PC-3 (cell line): ENCODE measurements at regions not wholly inside any gene's neighbourhood (a gene's known extent, or its start where the extent isn't known, plus 50 kb on each side); places are given as distances from the start of the nearest gene placed in this dataset.

Experiments used
- ATAC-seq: fragments of 200-7000 bp; cut with Tn5 transposase; 2 replicates; pipeline ENCODE4 v1.9.1; 2020; ENCODE audit warnings: mild to moderate bottlenecking, moderate library complexity
- BruUV-seq: library from RNA; stranded (reverse); fragments of 400-500 nt; replicated peaks from 2 replicates; lab custom pipeline; 2021; lab: Mats Ljungman, UMichigan
- CTCF ChIA-PET: fragments of 300-600 bp; sonication (Branson Sonifier 250); formaldehyde crosslinking; loops from one replicate; lab custom pipeline; 2022; ENCODE audit warnings: antibody characterized with exemption; lab: Charles Lee
- POLR2A ChIA-PET: fragments of 300-600 bp; sonication (Branson Sonifier 250); formaldehyde crosslinking; loops from one replicate; lab custom pipeline; 2022; ENCODE audit warnings: antibody characterized with exemption; ENCODE audit not compliant: unreplicated experiment; lab: Charles Lee
- DNase-seq: peaks from one replicate; pipeline ENCODE4 v3.0.0-alpha.2; 2015
- H2AFZ ChIP-seq: fragments of 300-600 bp; sonication (generic); 2 replicates; pipeline ENCODE4 v1.6.0; 2016; ENCODE audit warnings: antibody characterized with exemption, low read length
- H3F3A ChIP-seq: fragments of 300-600 bp; sonication (generic); one replicate; pipeline ENCODE4 v1.6.0; 2017; ENCODE audit warnings: antibody characterized with exemption, low read length, control low read depth, mild to moderate bottlenecking; ENCODE audit not compliant: unreplicated experiment
- H3K27ac ChIP-seq: fragments of 300-600 bp; sonication (generic); 2 replicates; pipeline ENCODE4 v1.5.1; 2016; ENCODE audit warnings: mild to moderate bottlenecking, low read length
- H3K27me3 ChIP-seq: fragments of 300-600 bp; sonication (generic); 2 replicates; pipeline ENCODE4 v1.6.1; 2016; ENCODE audit warnings: low read length, mixed read lengths
- H3K36me3 ChIP-seq: fragments of 300-600 bp; sonication (generic); 2 replicates; pipeline ENCODE4 v1.6.1; 2016; ENCODE audit warnings: low read depth, mixed run types, low read length, mixed read lengths
- H3K4me1 ChIP-seq: fragments of 300-600 bp; sonication (generic); 2 replicates; pipeline ENCODE4 v1.5.1; 2016; ENCODE audit warnings: low read length; ENCODE audit not compliant: insufficient read depth
- H3K4me2 ChIP-seq: fragments of 300-600 bp; sonication (generic); 2 replicates; pipeline ENCODE4 v1.6.0; 2016; ENCODE audit warnings: low read length
- H3K4me3 ChIP-seq: fragments of 300-600 bp; sonication (generic); 2 replicates; pipeline ENCODE4 v1.5.1; 2016; ENCODE audit warnings: mild to moderate bottlenecking, low read length, mixed read lengths
- H3K79me2 ChIP-seq: fragments of 300-600 bp; sonication (generic); 2 replicates; pipeline ENCODE4 v1.6.1; 2017; ENCODE audit warnings: low read length, mixed read lengths
- H3K9ac ChIP-seq: fragments of 300-600 bp; sonication (generic); 2 replicates; pipeline ENCODE4 v1.6.0; 2016; ENCODE audit warnings: mild to moderate bottlenecking, low read length
- H3K9me2 ChIP-seq: fragments of 300-600 bp; sonication (generic); replicated peaks from 2 replicates; pipeline ENCODE4 v1.6.1; 2016; ENCODE audit warnings: mixed run types, low read length, mixed read lengths
- H3K9me3 ChIP-seq: fragments of 300-600 bp; sonication (generic); 2 replicates; pipeline ENCODE4 v1.6.1; 2016; ENCODE audit warnings: low read length, mixed read lengths
- H4K20me1 ChIP-seq: fragments of 300-600 bp; sonication (generic); 2 replicates; pipeline ENCODE4 v1.6.1; 2016; ENCODE audit warnings: low read length, mixed read lengths
- EZH2 ChIP-seq: fragments of 300-600 bp; sonication (generic); IDR thresholded peaks from one replicate; pipeline ENCODE4 v1.6.1; 2017; ENCODE audit warnings: antibody characterized with exemption, mild to moderate bottlenecking, low read length; ENCODE audit not compliant: unreplicated experiment
- EZH2phosphoT487 ChIP-seq: fragments of 300-600 bp; sonication (generic); IDR thresholded peaks from 2 replicates; pipeline ENCODE4 v1.6.1; 2018; ENCODE audit warnings: mild to moderate bottlenecking, antibody characterized with exemption, low read length, borderline replicate concordance
- intact Hi-C: fragments of 100-400 bp; cut with micrococcal nuclease; formaldehyde crosslinking; loops from 2 replicates; pipeline ENCODE4 v1.9.0; 2023
- TF ChIP-seq, protein P1 (sequence below): fragments of 300-600 bp; sonication (generic); conservative IDR thresholded peaks from 2 replicates; pipeline ENCODE4 v1.5.1; 2017; ENCODE audit warnings: antibody characterized with exemption, low read depth, mild to moderate bottlenecking, low read length

DNA sequence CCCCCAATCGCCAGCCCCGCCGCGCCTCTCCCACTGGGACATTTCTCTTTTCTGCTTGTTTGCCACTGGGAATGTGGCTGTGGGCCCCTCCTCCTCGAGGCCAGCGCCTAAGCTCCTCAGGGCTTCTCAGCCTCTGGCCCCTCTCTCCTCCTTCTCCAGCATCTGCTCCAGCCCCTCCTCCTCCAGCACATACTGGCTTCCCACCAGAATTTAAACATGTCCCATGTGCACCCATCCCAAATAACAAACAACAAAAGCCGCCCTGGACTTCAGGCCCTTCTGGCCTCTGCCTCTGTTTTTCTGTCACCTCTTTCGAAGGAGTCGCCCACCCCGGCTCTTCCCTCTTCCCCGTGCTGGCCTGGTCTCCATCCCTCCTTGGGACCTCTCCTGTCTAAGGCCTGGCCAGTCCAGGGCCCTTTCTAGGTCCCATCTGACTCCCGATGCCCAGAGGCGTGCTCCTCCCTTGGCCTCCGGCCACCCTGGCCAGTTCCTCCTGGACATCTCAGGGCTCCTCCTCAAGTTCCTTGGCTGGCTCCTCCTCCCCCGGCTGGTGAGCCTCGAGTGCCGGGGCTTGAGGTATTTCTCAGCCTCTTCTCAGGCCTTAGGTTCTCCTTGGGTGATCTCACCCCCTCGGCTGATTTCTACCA, 94.6 kb upstream of the SLC6A6 start:
- Histone ChIP-seq H3K79me2 (no peaks in the 10 kb centered on the region), H3K4me1 (no peaks in the 10 kb centered on the region), H3K9me3 (no peaks in the 10 kb centered on the region), H3F3A (no peaks in the 10 kb centered on the region), H3K27me3 (peaks cover 68% of the 10 kb centered on the region), H3K9ac (no peak overlapping the region), H3K27ac (no peak overlapping the region), H3K4me3 (no peak overlapping the region), H2AFZ (no peak overlapping the region), H3K36me3 (no peaks in the 10 kb centered on the region), H3K4me2 (no peak overlapping the region), H4K20me1 (no peaks in the 10 kb centered on the region), H3K9me2 (no peaks in the 10 kb centered on the region)
- no TSS peak for BruUV-seq
- TF ChIP-seq EZH2 = no peak
- no peak for TF ChIP-seq EZH2phosphoT487
- TF ChIP-seq, protein P1, sequence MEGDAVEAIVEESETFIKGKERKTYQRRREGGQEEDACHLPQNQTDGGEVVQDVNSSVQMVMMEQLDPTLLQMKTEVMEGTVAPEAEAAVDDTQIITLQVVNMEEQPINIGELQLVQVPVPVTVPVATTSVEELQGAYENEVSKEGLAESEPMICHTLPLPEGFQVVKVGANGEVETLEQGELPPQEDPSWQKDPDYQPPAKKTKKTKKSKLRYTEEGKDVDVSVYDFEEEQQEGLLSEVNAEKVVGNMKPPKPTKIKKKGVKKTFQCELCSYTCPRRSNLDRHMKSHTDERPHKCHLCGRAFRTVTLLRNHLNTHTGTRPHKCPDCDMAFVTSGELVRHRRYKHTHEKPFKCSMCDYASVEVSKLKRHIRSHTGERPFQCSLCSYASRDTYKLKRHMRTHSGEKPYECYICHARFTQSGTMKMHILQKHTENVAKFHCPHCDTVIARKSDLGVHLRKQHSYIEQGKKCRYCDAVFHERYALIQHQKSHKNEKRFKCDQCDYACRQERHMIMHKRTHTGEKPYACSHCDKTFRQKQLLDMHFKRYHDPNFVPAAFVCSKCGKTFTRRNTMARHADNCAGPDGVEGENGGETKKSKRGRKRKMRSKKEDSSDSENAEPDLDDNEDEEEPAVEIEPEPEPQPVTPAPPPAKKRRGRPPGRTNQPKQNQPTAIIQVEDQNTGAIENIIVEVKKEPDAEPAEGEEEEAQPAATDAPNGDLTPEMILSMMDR = no peak
- ChIA-PET POLR2A (no interaction called here), CTCF (no interaction called here)
- ATAC-seq (no peak), DNase-seq (no peak)
- intact Hi-C loops = no loop called here

DNA sequence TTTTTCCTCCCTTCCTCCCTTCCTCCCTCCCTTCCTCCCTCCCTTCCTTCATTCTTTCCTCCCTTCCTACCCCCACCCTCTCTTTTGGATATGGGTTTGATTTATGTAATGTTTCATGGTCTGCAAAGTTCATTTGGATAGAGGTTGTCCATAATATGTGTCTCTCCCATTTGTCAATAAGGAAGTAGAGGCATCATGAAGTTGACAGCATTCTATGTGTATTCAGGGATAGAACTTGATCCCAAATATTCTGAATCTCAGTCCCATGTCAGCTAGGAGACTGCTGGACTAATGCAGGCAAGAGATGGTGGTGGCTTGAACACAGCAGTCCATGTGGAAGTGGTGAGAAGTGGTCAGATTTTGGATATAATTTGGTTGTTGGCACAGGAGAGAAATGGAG, 90.7 kb upstream of the SLC6A6 start:
- peaks cover 82% of the 10 kb centered on the region for H3K27me3 ChIP-seq
- no peaks in the 10 kb centered on the region for H3K79me2 ChIP-seq
- no peaks in the 10 kb centered on the region for H4K20me1 ChIP-seq
- ATAC-seq = no peak
- no peak overlapping the region for H3K4me3 ChIP-seq
- H3K27ac ChIP-seq = no peak overlapping the region
- no peak overlapping the region for H3K9ac ChIP-seq
- no peaks in the 10 kb centered on the region for H3K36me3 ChIP-seq
- DNase-seq = no peak
- no TSS peak for BruUV-seq
- TF ChIP-seq, protein P1 = no peak
- TF ChIP-seq EZH2 (no peak), EZH2phosphoT487 (no peak)
- intact Hi-C loops = no loop called here
- H3K4me2 ChIP-seq = no peak overlapping the region
- CTCF ChIA-PET = no interaction called here
- H2AFZ ChIP-seq = no peak overlapping the region
- POLR2A ChIA-PET = no interaction called here
- no peaks in the 10 kb centered on the region for H3K4me1 ChIP-seq
- H3K9me3 ChIP-seq = no peaks in the 10 kb centered on the region
- H3F3A ChIP-seq = no peaks in the 10 kb centered on the region
- no peaks in the 10 kb centered on the region for H3K9me2 ChIP-seq

DNA sequence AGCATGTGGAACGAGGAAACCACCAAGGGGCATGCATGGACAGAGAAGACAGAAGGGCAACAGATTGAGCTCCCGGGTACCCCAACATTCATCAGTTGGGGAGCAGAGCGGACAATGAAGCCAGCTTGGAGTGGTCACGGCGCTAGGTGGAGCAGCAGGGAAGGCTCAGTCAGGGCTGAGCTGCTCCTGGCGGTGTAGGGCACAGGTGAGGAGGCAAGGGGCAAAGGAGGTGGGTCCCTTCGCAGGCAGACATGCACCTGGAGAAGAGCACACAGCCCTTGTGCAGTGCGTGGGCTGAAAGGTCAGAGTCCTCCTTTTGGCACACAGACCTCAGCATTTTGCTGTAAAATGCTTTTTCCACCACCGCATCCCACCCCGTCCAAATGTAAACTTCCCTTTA, 90.0 kb upstream of the SLC6A6 start:
- H3K27me3 ChIP-seq = peaks cover 81% of the 10 kb centered on the region
- no peak for ATAC-seq
- no TSS peak for BruUV-seq
- POLR2A ChIA-PET = no interaction called here
- H3K4me1 ChIP-seq = no peaks in the 10 kb centered on the region
- TF ChIP-seq EZH2 = no peak
- no peak for TF ChIP-seq EZH2phosphoT487
- TF ChIP-seq, protein P1 = no peak; the same call in 1 of the 2 replicates
- no peak overlapping the region for H3K4me3 ChIP-seq
- intact Hi-C loops = no loop called here
- H3K36me3 ChIP-seq = no peaks in the 10 kb centered on the region
- no peaks in the 10 kb centered on the region for H3K9me2 ChIP-seq
- no peak overlapping the region for H2AFZ ChIP-seq
- CTCF ChIA-PET = no interaction called here
- no peak for DNase-seq
- H3K27ac ChIP-seq = no peak overlapping the region
- no peaks in the 10 kb centered on the region for H3K79me2 ChIP-seq
- H3K9me3 ChIP-seq = no peaks in the 10 kb centered on the region
- no peak overlapping the region for H3K9ac ChIP-seq
- H3K4me2 ChIP-seq = no peak overlapping the region
- no peaks in the 10 kb centered on the region for H3F3A ChIP-seq
- no peaks in the 10 kb centered on the region for H4K20me1 ChIP-seq
